Choroid plexus epithelial cell (primary cell): ENCODE measurements at regions not wholly inside any gene's neighbourhood (a gene's known extent, or its start where the extent isn't known, plus 50 kb on each side); places are given as distances from the start of the nearest gene placed in this dataset.

Experiments
- DNase-seq: peaks from one replicate; pipeline ENCODE4 v3.0.0-alpha.2; 2010; ENCODE audit warnings: low read depth
- H3K4me3 ChIP-seq: 2 replicates; pipeline ENCODE4 v1.5.1; 2011; ENCODE audit warnings: low read depth, mild to moderate bottlenecking, control low read depth, low read length, moderate library complexity
- CTCF ChIP-seq: conservative IDR thresholded peaks from 2 replicates; pipeline ENCODE4 v1.5.1; 2011; ENCODE audit warnings: low read depth, mild to moderate bottlenecking, control low read depth, inconsistent platforms, low read length, moderate library complexity

GRCh38 chr2:7845332-7845731, 836.5 kb upstream of the ID2 start:
- TF ChIP-seq CTCF, result no peak
- H3K4me3 ChIP-seq, result no peak overlapping the region
- peak; percentile 59 for DNase-seq

GRCh38 chr2:7846607-7847006, 835.2 kb upstream of the ID2 start:
- no peak for TF ChIP-seq CTCF
- no peak overlapping the region for H3K4me3 ChIP-seq
- DNase-seq, result no peak

GRCh38 chr2:7847321-7847720, 834.5 kb upstream of the ID2 start:
- TF ChIP-seq CTCF, result no peak
- DNase-seq, result no peak
- H3K4me3 ChIP-seq, result no peak overlapping the region

DNA sequence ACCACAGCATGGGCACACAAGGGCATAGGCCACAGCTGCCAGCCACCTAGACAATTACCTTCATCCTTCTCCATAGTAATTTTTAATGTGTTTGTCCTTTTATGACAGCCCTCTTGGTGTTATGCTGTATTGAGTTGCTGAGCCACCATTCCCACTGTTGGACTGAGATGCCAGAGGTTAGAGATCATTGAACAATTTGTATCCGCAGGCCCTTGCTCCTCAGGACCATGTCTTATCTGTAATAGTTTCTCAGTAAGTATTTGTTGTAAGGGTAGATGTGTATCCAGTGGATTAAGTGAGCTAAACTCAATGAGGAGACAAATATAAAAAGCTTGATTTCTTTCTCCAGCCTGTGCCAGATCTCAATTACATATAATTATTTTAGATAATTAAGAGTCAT, 832.8 kb upstream of the ID2 start:
- no peak for DNase-seq
- TF ChIP-seq CTCF, result no peak

GRCh38 chr2:7849531-7849930, 832.3 kb upstream of the ID2 start:
- no peak for TF ChIP-seq CTCF
- no peak overlapping the region for H3K4me3 ChIP-seq
- DNase-seq, result no peak

More for the DNA sequence above, 832.8 kb upstream of the ID2 start:
- no peak overlapping the region for H3K4me3 ChIP-seq

DNA sequence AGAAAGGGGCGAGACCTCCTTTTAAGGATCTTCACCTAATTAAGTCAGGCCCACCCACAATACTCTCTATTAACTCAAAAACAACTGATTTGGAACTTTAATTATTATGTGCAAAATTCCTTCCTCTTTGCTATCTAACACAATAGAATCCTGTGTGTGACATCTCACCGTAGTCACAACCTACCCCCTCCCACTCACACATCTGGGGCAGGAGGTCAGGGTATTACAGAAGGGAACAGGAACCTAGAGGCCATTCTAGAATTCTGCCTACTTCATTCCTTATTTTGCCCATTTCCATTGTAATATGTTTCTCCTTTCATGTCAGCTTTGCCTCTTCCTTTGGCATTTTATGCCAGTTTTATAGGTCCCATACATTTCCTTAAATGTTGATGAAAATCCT, 829.3 kb upstream of the ID2 start:
- no peak overlapping the region for H3K4me3 ChIP-seq
- TF ChIP-seq CTCF, result no peak
- DNase-seq, result no peak

DNA sequence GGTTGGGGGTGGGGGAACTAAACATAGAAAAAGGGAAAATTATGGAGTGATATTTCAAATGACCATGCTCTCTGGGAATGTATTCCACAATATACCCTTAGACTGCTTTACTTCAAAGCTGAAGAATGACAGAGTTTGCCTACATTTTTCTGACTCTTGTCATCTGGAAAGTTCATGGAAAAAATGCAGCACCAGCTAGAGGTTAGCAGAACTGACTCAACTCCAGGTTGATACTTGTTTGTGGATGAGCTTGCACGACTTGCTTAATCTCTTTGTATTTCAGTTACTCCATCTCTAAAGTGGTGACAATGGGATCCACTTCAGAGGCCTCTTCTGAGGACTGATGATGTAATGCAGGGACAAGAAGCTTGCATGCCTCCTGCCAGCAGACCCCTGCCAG, 824.0 kb upstream of the ID2 start:
- DNase-seq, result no peak
- no peak overlapping the region for H3K4me3 ChIP-seq
- TF ChIP-seq CTCF, result no peak
